ENCODE measurements at regions not wholly inside any gene's neighbourhood (a gene's known extent, or its start where the extent isn't known, plus 50 kb on each side); places are given as distances from the start of the nearest gene placed in this dataset.

DNA sequence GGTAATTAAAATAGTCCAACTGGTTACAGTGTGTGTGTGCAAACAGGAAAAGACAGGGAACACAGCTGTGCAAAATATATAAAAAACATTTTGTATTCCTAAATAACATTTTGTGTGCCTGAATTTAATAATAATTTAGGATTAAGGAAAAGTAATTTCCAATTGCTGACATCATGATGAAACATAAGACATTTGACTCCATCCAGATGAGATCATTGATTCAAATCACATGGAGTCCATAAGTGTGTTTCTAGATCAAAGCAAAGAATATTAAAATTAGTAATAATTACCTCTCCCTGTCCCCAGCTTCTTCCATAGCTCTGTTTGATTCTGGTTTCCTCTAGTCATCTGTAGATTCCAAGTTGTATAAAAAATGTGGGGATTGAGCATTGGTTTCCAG lies 64.6 kb upstream of the BTN3A2 start:
- no peaks in the 10 kb centered on the region for H3K36me3 ChIP-seq
- H3K27me3 ChIP-seq = no peaks in the 10 kb centered on the region
- no peaks in the 10 kb centered on the region for H3K4me1 ChIP-seq (ENCODE audit: insufficient read depth)
- DNase-seq = no peak
- H3K27ac ChIP-seq = no peak overlapping the region
- no peak for TF ChIP-seq POLR2A (IDR thresholded peaks at IDR 0.05)
- intact Hi-C loops (cut with DNase I) = no loop called here
- H3K4me3 ChIP-seq = no peak overlapping the region
- no peaks in the 10 kb centered on the region for H3K9me3 ChIP-seq

DNA sequence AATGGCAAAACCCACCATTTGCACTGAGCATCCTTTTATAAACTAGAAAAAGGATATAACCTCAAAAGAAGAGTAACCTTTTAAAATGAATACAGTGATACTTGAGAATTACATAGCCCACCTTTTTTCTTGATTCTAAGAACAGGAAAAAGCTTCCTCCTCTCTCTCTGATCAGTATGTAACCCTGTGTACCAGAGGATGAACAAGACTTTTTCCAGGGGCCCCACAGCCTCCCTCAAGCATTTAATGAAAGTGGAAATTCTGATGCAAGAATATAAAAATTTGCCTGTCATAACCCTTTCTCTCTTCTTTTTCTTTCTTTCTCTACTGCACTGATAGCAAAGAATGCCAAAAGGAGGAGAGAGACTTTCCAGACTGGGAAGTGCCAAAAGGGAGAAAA lies 64.2 kb upstream of the BTN3A2 start:
- no peaks in the 10 kb centered on the region for H3K27me3 ChIP-seq
- TF ChIP-seq POLR2A (IDR thresholded peaks at IDR 0.05) (no peak), EP300 (IDR thresholded peaks at IDR 0.05) (no peak)
- TF ChIP-seq, protein P1, sequence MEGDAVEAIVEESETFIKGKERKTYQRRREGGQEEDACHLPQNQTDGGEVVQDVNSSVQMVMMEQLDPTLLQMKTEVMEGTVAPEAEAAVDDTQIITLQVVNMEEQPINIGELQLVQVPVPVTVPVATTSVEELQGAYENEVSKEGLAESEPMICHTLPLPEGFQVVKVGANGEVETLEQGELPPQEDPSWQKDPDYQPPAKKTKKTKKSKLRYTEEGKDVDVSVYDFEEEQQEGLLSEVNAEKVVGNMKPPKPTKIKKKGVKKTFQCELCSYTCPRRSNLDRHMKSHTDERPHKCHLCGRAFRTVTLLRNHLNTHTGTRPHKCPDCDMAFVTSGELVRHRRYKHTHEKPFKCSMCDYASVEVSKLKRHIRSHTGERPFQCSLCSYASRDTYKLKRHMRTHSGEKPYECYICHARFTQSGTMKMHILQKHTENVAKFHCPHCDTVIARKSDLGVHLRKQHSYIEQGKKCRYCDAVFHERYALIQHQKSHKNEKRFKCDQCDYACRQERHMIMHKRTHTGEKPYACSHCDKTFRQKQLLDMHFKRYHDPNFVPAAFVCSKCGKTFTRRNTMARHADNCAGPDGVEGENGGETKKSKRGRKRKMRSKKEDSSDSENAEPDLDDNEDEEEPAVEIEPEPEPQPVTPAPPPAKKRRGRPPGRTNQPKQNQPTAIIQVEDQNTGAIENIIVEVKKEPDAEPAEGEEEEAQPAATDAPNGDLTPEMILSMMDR (IDR thresholded peaks at IDR 0.05) = no peak
- no peaks in the 10 kb centered on the region for H3K36me3 ChIP-seq
- no peak overlapping the region for H3K4me3 ChIP-seq
- peaks cover 2% of the 10 kb centered on the region for H3K4me1 ChIP-seq (ENCODE audit: insufficient read depth)
- no peak for DNase-seq
- H3K9me3 ChIP-seq = no peaks in the 10 kb centered on the region
- intact Hi-C loops (cut with DNase I) = no loop called here
- no peak overlapping the region for H3K27ac ChIP-seq

DNA sequence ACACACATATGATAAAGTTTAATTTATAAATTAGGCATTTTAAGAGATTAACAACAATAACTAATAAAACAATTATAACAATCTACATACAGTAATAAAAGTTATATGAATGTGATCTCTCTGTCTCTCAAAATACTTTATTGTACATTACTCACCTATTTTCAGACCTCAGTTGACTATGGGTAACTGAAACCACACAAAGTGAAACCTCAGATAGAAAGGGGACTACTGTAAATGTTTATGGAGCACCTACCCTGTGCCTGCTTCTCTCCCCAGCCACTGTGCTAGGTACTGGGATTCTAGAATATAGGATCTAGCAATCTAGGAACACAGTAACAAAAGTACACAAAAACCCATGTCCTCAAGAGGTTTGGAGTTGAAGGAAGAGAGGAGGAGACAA lies 63.4 kb upstream of the BTN3A2 start:
- DNase-seq = no peak
- peaks cover 2% of the 10 kb centered on the region for H3K4me1 ChIP-seq (ENCODE audit: insufficient read depth)
- H3K27me3 ChIP-seq = no peaks in the 10 kb centered on the region
- TF ChIP-seq POLR2A (IDR thresholded peaks at IDR 0.05) (no peak), EP300 (IDR thresholded peaks at IDR 0.05) (no peak)
- TF ChIP-seq, protein P1 (IDR thresholded peaks at IDR 0.05) = no peak
- H3K36me3 ChIP-seq = no peaks in the 10 kb centered on the region
- intact Hi-C loops (cut with DNase I) = no loop called here
- H3K27ac ChIP-seq = no peak overlapping the region
- no peak overlapping the region for H3K4me3 ChIP-seq
- no peaks in the 10 kb centered on the region for H3K9me3 ChIP-seq

DNA sequence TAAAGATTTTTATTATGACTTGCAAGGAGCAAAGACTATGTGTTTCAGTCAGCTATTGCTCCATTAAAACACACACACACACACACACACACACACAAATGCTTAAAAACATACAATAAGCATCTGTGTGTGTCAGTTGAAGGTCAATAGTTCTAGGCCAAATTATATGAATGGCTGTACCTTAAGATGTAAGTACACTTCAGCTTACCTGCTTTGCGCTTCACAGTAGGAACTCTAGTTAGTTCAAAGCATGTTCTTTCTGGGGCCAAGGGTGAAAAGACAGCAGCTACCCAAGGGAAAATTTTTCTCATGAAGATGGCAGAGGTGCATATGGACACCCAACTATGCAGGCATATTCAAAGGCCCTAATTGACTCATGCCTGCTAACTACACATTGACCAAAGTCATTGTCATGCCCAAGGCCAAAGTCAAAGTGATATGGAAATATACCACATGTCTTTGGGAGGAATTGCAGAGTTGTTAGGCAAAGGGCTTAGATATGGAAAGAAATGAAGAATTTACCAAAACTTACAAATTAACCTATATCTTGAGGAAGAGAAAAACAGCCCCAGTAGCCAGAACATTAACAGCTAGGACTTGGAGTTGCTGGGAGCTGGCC lies 61.9 kb upstream of the BTN3A2 start:
- peaks cover 2% of the 10 kb centered on the region for H3K4me1 ChIP-seq (ENCODE audit: insufficient read depth)
- DNase-seq = no peak
- H3K27ac ChIP-seq = no peak overlapping the region
- no peaks in the 10 kb centered on the region for H3K9me3 ChIP-seq
- no peak overlapping the region for H3K4me3 ChIP-seq
- WGBS, 3 donors = 94 to 100% (median 97%) methylated on average over 1 of the region's 1 CpG
- no peaks in the 10 kb centered on the region for H3K36me3 ChIP-seq
- no peak for TF ChIP-seq POLR2A (IDR thresholded peaks at IDR 0.05)
- no peak for TF ChIP-seq EP300 (IDR thresholded peaks at IDR 0.05)
- TF ChIP-seq, protein P1 (IDR thresholded peaks at IDR 0.05) = no peak
- no peaks in the 10 kb centered on the region for H3K27me3 ChIP-seq
- intact Hi-C loops (cut with DNase I) = no loop called here

DNA sequence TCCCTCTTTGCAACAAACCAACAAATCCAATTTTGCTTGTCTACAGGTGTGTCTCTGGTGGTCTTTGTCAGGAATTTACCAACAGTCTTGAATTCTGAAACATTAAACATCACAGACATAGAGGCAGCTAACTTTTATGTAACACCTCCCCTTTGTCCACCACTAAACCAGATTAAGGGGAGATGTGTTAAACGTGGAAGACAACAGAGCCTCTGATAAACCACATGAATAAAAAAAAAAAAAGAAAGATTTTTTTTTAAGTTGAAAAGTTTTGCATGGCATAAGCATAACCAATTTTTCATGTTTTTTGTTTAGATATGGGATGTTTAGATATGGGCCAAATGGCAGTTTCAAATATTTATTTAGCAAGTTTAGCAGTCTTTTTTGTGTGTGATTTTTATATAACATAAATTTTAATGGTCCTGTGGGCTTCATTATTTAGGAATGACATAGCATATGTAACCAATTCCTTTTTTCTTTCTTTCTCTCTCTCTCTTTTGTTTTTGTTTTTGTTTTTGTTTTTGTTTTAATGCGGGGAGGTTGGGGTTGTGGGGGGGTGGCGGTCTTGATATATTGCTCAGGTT lies 60.7 kb upstream of the BTN3A2 start:
- H3K4me1 ChIP-seq (ENCODE audit: insufficient read depth) = peaks cover 2% of the 10 kb centered on the region
- H3K9me3 ChIP-seq = no peaks in the 10 kb centered on the region
- no peak overlapping the region for H3K4me3 ChIP-seq
- no peaks in the 10 kb centered on the region for H3K27me3 ChIP-seq
- no peaks in the 10 kb centered on the region for H3K36me3 ChIP-seq
- no peak for DNase-seq
- TF ChIP-seq POLR2A (IDR thresholded peaks at IDR 0.05) = no peak
- TF ChIP-seq EP300 (IDR thresholded peaks at IDR 0.05) = no peak
- TF ChIP-seq, protein P1 (IDR thresholded peaks at IDR 0.05) = no peak
- WGBS, 3 donors = 8 to 41% (median 15%) methylated on average over 3 of the region's 3 CpGs
- H3K27ac ChIP-seq = no peak overlapping the region
- intact Hi-C loops (cut with DNase I) = no loop called here
